HEK293 (cell line): ENCODE measurements at regions not wholly inside any gene's neighbourhood (a gene's known extent, or its start where the extent isn't known, plus 50 kb on each side); places are given as distances from the start of the nearest gene placed in this dataset.

Experiments
- CTCF ChIA-PET: fragments of 350-600 bp; formaldehyde crosslinking; extraction: SDS; loops from one replicate; lab custom pipeline; 2021; ENCODE audit warnings: antibody characterized with exemption; lab: Yijun Ruan, JAX
- POLR2A ChIA-PET: fragments of 300-600 bp; formaldehyde crosslinking; extraction: SDS; loops from one replicate; lab custom pipeline; 2020; ENCODE audit warnings: antibody characterized with exemption, inconsistent platforms; lab: Yijun Ruan, JAX
- H3K27ac ChIP-seq: fragments of 200-500 bp; sonication (Bioruptor generic); 2 replicates; pipeline ENCODE4 v1.5.1; 2014; ENCODE audit warnings: low read depth, low read length, control low read depth, inconsistent platforms; ENCODE audit errors: extremely low read depth
- H3K36me3 ChIP-seq, 2 experiments: fragments of 200-500 bp in 1 of 2; sonication (Bioruptor generic) in 1 of 2; 1 replicate in 1 of 2; 2 replicates in 1 of 2; pipeline ENCODE4 v1.5.1; 2014 to 2017; ENCODE audit warnings: inconsistent platforms in 2 of 2, low read length in 2 of 2; ENCODE audit not compliant: control insufficient read depth in 2 of 2, insufficient read depth in 1 of 2
- H3K4me1 ChIP-seq: fragments of 200-500 bp; sonication (Bioruptor generic); 2 replicates; pipeline ENCODE4 v1.5.1; 2014; ENCODE audit warnings: mild to moderate bottlenecking, low read length, inconsistent platforms; ENCODE audit not compliant: control insufficient read depth, insufficient read depth
- H3K4me3 ChIP-seq: 2 replicates; pipeline ENCODE4 v1.5.1; 2011; ENCODE audit warnings: low read depth, mild to moderate bottlenecking, control low read depth, low read length, moderate library complexity
- H3K9me3 ChIP-seq: fragments of 200-500 bp; sonication (Bioruptor generic); 2 replicates; pipeline ENCODE4 v1.5.1; 2014; ENCODE audit warnings: low read depth, low read length, inconsistent platforms; ENCODE audit not compliant: control insufficient read depth, insufficient read depth
- BCL6B ChIP-seq: fragments of 450-650 bp; formaldehyde crosslinking; IDR thresholded peaks from 2 replicates; pipeline ENCODE4 v1.5.1; 2017; ENCODE audit warnings: missing biosample characterization, missing genetic modification characterization
- KLF1 ChIP-seq: fragments of 450-650 bp; formaldehyde crosslinking; IDR thresholded peaks from 2 replicates; pipeline ENCODE4 v1.5.1; 2016; ENCODE audit warnings: missing biosample characterization, missing genetic modification characterization
- OSR2 ChIP-seq: fragments of 450-650 bp; formaldehyde crosslinking; IDR thresholded peaks from 2 replicates; pipeline ENCODE4 v1.5.1; 2016; ENCODE audit warnings: missing biosample characterization, missing genetic modification characterization
- SP3 ChIP-seq: fragments of 450-650 bp; formaldehyde crosslinking; IDR thresholded peaks from 2 replicates; pipeline ENCODE4 v1.5.1; 2016; ENCODE audit warnings: missing biosample characterization, missing genetic modification characterization
- TRIM28 ChIP-seq: IDR thresholded peaks from 2 replicates; pipeline ENCODE4 v1.6.1; 2011; ENCODE audit warnings: low read length, control low read depth, borderline replicate concordance
- ZBTB26 ChIP-seq: fragments of 450-650 bp; formaldehyde crosslinking; optimal IDR thresholded peaks from 2 replicates; pipeline ENCODE3; 2016; ENCODE audit warnings: missing biosample characterization, mild to moderate bottlenecking, missing genetic modification characterization
- ZBTB48 ChIP-seq: fragments of 450-650 bp; formaldehyde crosslinking; IDR thresholded peaks from 2 replicates; pipeline ENCODE4 v1.5.1; 2016; ENCODE audit warnings: missing biosample characterization, missing genetic modification characterization
- ZFP3 ChIP-seq: fragments of 450-650 bp; formaldehyde crosslinking; IDR thresholded peaks from 2 replicates; pipeline ENCODE4 v1.5.1; 2016; ENCODE audit warnings: low read depth, missing biosample characterization, missing genetic modification characterization
- ZNF133 ChIP-seq: fragments of 450-650 bp; formaldehyde crosslinking; IDR thresholded peaks from 2 replicates; pipeline ENCODE4 v1.5.1; 2016; ENCODE audit warnings: missing biosample characterization, missing genetic modification characterization
- ZNF138 ChIP-seq: fragments of 450-650 bp; formaldehyde crosslinking; IDR thresholded peaks from 2 replicates; pipeline ENCODE4 v1.5.1; 2016; ENCODE audit warnings: missing biosample characterization, missing genetic modification characterization, borderline replicate concordance
- ZNF175 ChIP-seq: fragments of 450-650 bp; formaldehyde crosslinking; IDR thresholded peaks from 2 replicates; pipeline ENCODE4 v1.5.1; 2016; ENCODE audit warnings: missing biosample characterization, missing genetic modification characterization
- ZNF214 ChIP-seq: fragments of 450-650 bp; formaldehyde crosslinking; IDR thresholded peaks from 2 replicates; pipeline ENCODE4 v1.5.1; 2017; ENCODE audit warnings: missing biosample characterization, mild to moderate bottlenecking, missing genetic modification characterization, borderline replicate concordance
- ZNF24 ChIP-seq: fragments of 450-650 bp; formaldehyde crosslinking; IDR thresholded peaks from 2 replicates; pipeline ENCODE4 v1.5.1; 2016; ENCODE audit warnings: missing biosample characterization, missing genetic modification characterization
- ZNF248 ChIP-seq: fragments of 450-650 bp; formaldehyde crosslinking; IDR thresholded peaks from 2 replicates; pipeline ENCODE4 v1.5.1; 2017; ENCODE audit warnings: missing biosample characterization, missing genetic modification characterization
- ZNF335 ChIP-seq: fragments of 450-650 bp; formaldehyde crosslinking; conservative IDR thresholded peaks from 2 replicates; pipeline ENCODE4 v1.5.1; 2016; ENCODE audit warnings: missing biosample characterization, missing genetic modification characterization
- ZNF354C ChIP-seq: fragments of 450-650 bp; formaldehyde crosslinking; IDR thresholded peaks from 2 replicates; pipeline ENCODE4 v1.5.1; 2016; ENCODE audit warnings: missing biosample characterization, missing genetic modification characterization, low read depth, borderline replicate concordance
- ZNF391 ChIP-seq: fragments of 450-650 bp; formaldehyde crosslinking; IDR thresholded peaks from 2 replicates; pipeline ENCODE4 v1.5.1; 2016; ENCODE audit warnings: low read depth, missing biosample characterization, missing genetic modification characterization, borderline replicate concordance
- ZNF473 ChIP-seq: fragments of 450-650 bp; formaldehyde crosslinking; IDR thresholded peaks from 2 replicates; pipeline ENCODE4 v1.5.1; 2017; ENCODE audit warnings: missing biosample characterization, missing genetic modification characterization
- ZNF530 ChIP-seq: fragments of 450-650 bp; formaldehyde crosslinking; IDR thresholded peaks from 2 replicates; pipeline ENCODE4 v1.5.1; 2016; ENCODE audit warnings: low read depth, missing biosample characterization, missing genetic modification characterization
- ZNF560 ChIP-seq: fragments of 450-650 bp; formaldehyde crosslinking; IDR thresholded peaks from 2 replicates; pipeline ENCODE4 v1.5.1; 2017; ENCODE audit warnings: missing biosample characterization, missing genetic modification characterization, borderline replicate concordance
- ZNF561 ChIP-seq: fragments of 450-650 bp; IDR thresholded peaks from 2 replicates; pipeline ENCODE4 v1.5.1; 2018; ENCODE audit warnings: missing biosample characterization, missing genetic modification characterization, borderline replicate concordance
- ZNF596 ChIP-seq: fragments of 450-650 bp; IDR thresholded peaks from 2 replicates; pipeline ENCODE4 v1.5.0; 2018; ENCODE audit warnings: missing biosample characterization, mild to moderate bottlenecking, missing genetic modification characterization, moderate library complexity
- ZNF610 ChIP-seq: fragments of 450-650 bp; formaldehyde crosslinking; IDR thresholded peaks from 2 replicates; pipeline ENCODE4 v1.5.1; 2016; ENCODE audit warnings: missing biosample characterization, missing genetic modification characterization, borderline replicate concordance
- ZNF626 ChIP-seq: fragments of 450-650 bp; sonication (Bioruptor Pico); formaldehyde crosslinking; IDR thresholded peaks from 2 replicates; pipeline ENCODE4 v1.5.1; 2018; ENCODE audit warnings: missing biosample characterization, missing genetic modification characterization, inconsistent platforms
- ZNF837 ChIP-seq: fragments of 450-650 bp; formaldehyde crosslinking; IDR thresholded peaks from 2 replicates; pipeline ENCODE4 v1.5.1; 2016; ENCODE audit warnings: missing biosample characterization, missing genetic modification characterization
- TF ChIP-seq, protein P1 (sequence below): fragments of 450-650 bp; formaldehyde crosslinking; IDR thresholded peaks from 2 replicates; pipeline ENCODE4 v1.5.1; 2017; ENCODE audit warnings: missing biosample characterization, mild to moderate bottlenecking, missing genetic modification characterization, moderate library complexity
- TF ChIP-seq, protein P2 (sequence below): fragments of 450-650 bp; IDR thresholded peaks from 2 replicates; pipeline ENCODE4 v1.5.1; 2018; ENCODE audit warnings: missing biosample characterization, missing genetic modification characterization

DNA sequence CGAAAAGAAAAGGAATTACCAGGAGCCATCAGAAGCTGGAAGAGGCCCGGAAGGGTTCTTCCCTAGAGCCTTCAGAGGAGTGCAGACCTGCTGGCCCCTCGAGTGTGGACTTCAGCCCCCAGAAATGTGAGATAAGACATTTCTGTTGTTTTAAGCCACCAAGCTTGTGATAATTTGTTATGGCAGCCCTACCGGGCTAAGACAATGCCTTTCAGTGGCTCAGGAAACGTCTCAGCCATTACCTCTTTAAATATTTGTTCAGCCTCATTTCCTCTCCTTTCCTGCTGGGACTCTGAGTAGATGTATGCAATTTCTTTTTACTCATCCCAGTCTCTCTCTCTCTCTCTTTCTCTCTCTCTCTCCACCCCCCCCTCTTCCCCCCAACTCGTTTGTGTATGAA is 174.7 kb upstream of the GRB10 start (continued):
- TF ChIP-seq, protein P1, sequence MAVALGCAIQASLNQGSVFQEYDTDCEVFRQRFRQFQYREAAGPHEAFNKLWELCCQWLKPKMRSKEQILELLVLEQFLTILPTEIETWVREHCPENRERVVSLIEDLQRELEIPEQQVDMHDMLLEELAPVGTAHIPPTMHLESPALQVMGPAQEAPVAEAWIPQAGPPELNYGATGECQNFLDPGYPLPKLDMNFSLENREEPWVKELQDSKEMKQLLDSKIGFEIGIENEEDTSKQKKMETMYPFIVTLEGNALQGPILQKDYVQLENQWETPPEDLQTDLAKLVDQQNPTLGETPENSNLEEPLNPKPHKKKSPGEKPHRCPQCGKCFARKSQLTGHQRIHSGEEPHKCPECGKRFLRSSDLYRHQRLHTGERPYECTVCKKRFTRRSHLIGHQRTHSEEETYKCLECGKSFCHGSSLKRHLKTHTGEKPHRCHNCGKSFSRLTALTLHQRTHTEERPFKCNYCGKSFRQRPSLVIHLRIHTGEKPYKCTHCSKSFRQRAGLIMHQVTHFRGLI (tag by site-specific recombination): no peak
- TF ChIP-seq ZNF561 (tag by site-specific recombination) (no peak), SP3 (no peak), KLF1 (tag by site-specific recombination) (no peak), ZNF473 (no peak), ZNF610 (tag by site-specific recombination) (no peak), TRIM28 (0 out of 2 replicates have a peak, but pooled peaks have one; percentile 12)

- TF ChIP-seq ZNF354C (tag by site-specific recombination) (no peak), ZNF335 (no peak), ZNF391 (tag by site-specific recombination) (no peak), TRIM28 (no peak), ZNF837 (tag by site-specific recombination) (no peak), ZNF248 (tag by site-specific recombination) (no peak), ZNF596 (no peak), ZFP3 (tag by site-specific recombination) (no peak), ZNF133 (no peak)
- TF ChIP-seq, protein P2, sequence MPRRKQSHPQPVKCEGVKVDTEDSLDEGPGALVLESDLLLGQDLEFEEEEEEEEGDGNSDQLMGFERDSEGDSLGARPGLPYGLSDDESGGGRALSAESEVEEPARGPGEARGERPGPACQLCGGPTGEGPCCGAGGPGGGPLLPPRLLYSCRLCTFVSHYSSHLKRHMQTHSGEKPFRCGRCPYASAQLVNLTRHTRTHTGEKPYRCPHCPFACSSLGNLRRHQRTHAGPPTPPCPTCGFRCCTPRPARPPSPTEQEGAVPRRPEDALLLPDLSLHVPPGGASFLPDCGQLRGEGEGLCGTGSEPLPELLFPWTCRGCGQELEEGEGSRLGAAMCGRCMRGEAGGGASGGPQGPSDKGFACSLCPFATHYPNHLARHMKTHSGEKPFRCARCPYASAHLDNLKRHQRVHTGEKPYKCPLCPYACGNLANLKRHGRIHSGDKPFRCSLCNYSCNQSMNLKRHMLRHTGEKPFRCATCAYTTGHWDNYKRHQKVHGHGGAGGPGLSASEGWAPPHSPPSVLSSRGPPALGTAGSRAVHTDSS (tag by site-specific recombination): no peak
- no peaks in the 10 kb centered on the region for H3K36me3 ChIP-seq
- no peak overlapping the region for H3K4me3 ChIP-seq
- no peaks in the 10 kb centered on the region for H3K9me3 ChIP-seq
- no peaks in the 10 kb centered on the region for H3K4me1 ChIP-seq
- ChIA-PET CTCF (interaction anchor here (1.2 kb wide), 1 partner anchor 14 kb away, joined by 3 read pairs; no protein-coding TSS in a partner anchor), POLR2A (no interaction called here)
- H3K27ac ChIP-seq: no peak overlapping the region
Observed at GRCh38 chr7:50956522-50957155, 173.9 kb upstream of the GRB10 start.

DNA sequence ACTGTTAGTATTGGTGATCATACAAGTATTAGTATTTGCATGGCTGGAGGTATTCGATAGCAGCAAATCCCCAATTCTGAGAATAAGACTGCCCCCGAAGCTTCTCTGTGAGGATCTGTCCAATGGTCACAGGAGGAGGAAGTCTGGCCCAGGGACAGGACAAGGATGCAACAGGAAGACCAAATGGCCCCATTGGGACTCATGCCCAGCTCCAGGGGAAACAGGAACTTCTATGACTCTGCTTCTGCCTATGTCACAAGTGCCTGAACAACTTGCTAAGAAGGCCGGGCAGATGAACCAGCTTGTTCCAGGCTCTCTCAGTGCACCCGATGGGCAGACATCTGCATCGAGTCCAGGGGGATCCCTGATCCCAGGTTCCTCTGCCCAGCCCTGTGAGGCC is 172.0 kb upstream of the GRB10 start:
- POLR2A ChIA-PET: no interaction called here
- TF ChIP-seq ZNF214 (tag by site-specific recombination): no peak
- Histone ChIP-seq H3K4me1 (no peaks in the 10 kb centered on the region), H3K27ac (no peak overlapping the region), H3K9me3 (no peaks in the 10 kb centered on the region), H3K4me3 (no peak overlapping the region), H3K36me3 (no peaks in the 10 kb centered on the region)
- CTCF ChIA-PET: no interaction called here

DNA sequence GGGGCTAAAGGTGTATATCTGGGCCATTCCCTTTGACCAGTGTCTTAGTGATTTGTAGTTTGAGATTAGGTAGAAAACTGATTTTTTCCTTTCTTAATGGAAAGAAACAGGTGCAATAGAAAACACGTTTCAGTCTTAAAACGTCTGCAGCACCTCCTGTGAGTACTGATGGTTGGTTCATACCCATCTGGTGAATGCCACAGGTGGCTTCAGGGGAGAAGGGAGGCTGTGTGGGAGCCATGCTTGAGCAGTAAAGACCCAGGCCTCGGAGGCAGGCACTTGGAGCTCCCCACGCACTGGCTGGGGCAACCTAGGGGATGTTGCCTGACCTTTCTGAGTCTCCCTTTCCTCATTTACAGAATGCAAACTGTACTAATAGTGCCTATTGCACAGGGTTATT is 171.5 kb upstream of the GRB10 start:
- ChIA-PET CTCF (no interaction called here), POLR2A (no interaction called here)
- TF ChIP-seq ZNF530 (tag by site-specific recombination) (no peak), KLF1 (tag by site-specific recombination) (no peak), ZNF175 (tag by site-specific recombination) (no peak), ZBTB48 (tag by site-specific recombination) (no peak), OSR2 (no peak), ZBTB26 (tag by site-specific recombination) (no peak), BCL6B (tag by site-specific recombination) (no peak), ZNF560 (tag by site-specific recombination) (no peak), ZNF138 (tag by site-specific recombination) (no peak), ZNF626 (no peak), ZNF24 (tag by site-specific recombination) (no peak)

More for the DNA sequence above, 171.5 kb upstream of the GRB10 start:
- no peaks in the 10 kb centered on the region for H3K4me1 ChIP-seq
- no peaks in the 10 kb centered on the region for H3K36me3 ChIP-seq
- no peak overlapping the region for H3K27ac ChIP-seq
- no peak overlapping the region for H3K4me3 ChIP-seq
- H3K9me3 ChIP-seq: no peaks in the 10 kb centered on the region
